GM21367 (cell line): ENCODE measurements at regions not wholly inside any gene's neighbourhood (a gene's known extent, or its start where the extent isn't known, plus 50 kb on each side); places are given as distances from the start of the nearest gene placed in this dataset.

Source experiments
- ATAC-seq: cut with Tn5 transposase; IDR thresholded peaks from one replicate; pipeline ENCODE4 v1.9.1; 2021; ENCODE audit not compliant: unreplicated experiment

GRCh38 chr15:98139337-98139736 lies 178.8 kb downstream of the ARRDC4 start:
- ATAC-seq, result no peak

- no peak for ATAC-seq
Measured at GRCh38 chr15:98142572-98142971, 182.1 kb downstream of the ARRDC4 start.

DNA sequence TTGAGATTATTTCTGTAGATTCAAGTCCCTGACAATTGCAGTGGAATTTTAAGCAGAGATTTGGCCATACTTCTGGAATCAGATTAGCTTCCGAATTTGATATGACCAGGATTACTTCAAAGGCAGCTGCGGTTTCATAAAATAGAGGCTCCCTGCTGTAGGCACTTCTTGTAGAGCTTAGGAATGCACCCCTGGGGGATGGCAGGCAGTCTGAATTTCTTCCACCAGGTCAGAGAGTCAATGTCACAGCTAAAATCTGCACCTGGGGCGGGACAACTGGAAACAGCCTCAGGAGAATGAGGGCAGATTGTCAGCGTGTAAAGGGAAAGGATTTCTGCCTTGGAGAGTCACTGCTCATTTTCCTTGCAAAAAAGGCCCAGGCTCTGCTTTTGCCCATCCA lies 182.6 kb downstream of the ARRDC4 start:
- no peak for ATAC-seq

- no peak for ATAC-seq
Measured at GRCh38 chr15:98144388-98144787, 183.9 kb downstream of the ARRDC4 start.

GRCh38 chr15:98146031-98146820 lies 185.7 kb downstream of the ARRDC4 start:
- no peak for ATAC-seq

DNA sequence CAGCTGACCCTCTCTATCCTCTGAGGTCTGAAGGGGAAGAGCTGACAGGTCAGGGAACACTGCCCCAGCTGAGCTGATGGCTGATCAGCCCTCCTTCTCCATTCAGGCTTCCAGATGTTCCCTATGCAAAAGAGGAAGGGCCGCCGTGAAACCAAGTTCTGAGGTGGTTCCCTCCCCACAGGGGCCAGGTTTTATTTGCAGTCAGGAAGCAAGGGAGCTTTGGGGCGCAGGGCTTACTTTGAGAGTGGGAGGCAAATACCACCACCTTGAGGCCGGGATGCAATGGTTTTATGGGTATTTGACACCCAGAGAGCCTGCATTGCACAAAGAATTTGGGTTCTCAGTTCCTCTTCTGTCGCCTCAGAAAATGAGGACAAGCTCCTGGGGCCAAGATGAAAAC lies 186.9 kb downstream of the ARRDC4 start:
- no peak for ATAC-seq

- no peak for ATAC-seq
Measured at GRCh38 chr15:98150084-98150483, 189.6 kb downstream of the ARRDC4 start.

DNA sequence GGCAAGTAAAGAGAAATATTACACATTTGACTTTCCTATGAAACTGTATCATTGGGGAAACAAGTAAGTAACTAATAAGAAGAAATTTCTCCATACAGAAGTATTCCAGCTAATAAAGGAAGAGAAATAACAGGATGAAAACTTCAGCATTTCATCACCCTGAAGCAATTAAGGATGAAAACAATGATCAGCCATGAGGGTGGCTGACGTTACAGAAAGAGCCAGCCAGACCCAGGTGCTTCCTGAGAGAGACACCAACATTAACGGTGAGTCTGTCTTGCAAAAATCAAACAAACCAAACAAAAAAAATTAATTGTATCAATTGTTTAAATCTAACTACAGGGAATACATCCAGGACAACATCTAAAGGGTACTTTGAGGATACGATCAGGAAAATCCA lies 190.0 kb downstream of the ARRDC4 start:
- no peak for ATAC-seq

GRCh38 chr15:98151096-98151495 lies 190.6 kb downstream of the ARRDC4 start:
- ATAC-seq, result no peak

DNA sequence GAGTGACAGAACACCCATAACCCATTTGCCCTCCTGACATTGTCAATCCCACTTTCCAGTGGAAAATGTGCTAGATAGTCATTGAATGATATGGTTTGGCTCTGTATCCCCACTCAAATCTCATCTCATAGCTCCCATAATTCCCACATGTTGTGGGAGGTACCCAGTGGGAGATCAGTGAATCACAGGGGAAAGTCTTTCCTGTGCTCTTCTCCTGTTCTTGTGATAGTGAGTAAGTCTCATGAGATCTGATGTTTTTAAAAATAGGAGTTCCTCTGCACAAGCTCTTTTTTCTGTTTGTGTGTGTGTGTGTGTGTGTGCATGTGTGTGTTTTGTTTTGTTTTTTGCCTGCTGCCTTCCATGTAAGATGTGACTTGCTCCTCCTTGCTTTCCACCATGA lies 191.7 kb downstream of the ARRDC4 start:
- no peak for ATAC-seq

DNA sequence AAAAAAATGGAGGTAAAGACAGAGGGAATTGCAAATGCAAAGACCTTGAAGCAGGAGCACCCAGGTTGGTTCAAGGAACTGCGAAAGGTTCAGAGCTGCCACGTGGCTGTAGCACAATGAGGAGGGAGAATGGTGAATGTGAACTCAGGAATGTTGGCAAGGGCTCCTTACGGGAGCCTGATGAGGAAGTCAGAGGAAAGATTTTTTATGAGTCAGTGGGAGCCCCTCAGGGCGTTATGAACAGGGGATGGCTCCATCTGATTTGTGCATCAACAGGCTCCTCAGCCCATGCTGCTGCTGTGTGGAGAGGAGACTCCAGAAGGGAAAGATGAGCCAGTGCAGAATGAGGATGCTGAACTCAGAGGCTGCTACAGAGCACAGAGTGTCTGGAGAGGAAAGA lies 194.4 kb downstream of the ARRDC4 start:
- no peak for ATAC-seq

GRCh38 chr15:98155356-98155755 lies 194.9 kb downstream of the ARRDC4 start:
- no peak for ATAC-seq

DNA sequence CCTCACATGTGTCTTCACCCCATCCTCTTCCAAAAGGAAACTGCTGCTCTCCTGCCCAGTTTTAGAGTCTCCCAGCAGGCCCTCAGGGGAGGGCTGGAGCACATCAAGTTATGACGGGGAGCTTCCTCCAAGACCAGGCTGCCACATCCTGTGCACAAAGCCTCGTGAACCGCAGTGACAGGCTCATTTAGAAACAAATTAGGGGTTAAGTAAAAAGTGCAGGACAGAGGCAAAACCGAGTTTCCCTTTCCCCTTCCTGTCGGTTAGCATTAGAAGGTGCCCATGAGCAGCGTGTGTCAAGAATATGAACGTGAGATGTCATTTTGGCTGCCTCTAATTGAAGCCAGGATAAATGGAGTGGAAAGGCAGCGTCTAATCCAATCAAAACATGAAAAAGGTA lies 199.7 kb downstream of the ARRDC4 start:
- peak; percentile 97 for ATAC-seq

GRCh38 chr15:98163319-98164045 lies 203.0 kb downstream of the ARRDC4 start:
- no peak for ATAC-seq

GRCh38 chr15:98164571-98164970 lies 204.1 kb downstream of the ARRDC4 start:
- no peak for ATAC-seq

DNA sequence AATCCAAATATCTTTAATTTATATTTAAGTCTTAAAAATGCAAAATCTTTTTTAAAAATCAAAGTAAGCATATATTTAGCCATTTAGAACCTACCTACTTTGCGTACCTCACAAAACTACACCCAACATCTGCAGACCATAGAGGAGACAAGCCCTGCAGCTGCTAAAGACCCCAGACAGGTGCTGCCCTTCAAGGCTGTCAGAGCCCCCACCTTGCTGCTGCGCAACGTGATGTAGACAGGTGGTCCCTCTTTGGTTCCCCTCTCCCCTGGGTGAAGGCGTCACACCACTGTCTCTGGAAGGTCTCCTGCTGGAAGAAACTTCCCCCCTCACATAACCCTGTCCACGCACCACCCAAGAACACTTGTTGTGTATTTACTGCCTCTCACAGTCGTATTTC lies 204.5 kb downstream of the ARRDC4 start:
- ATAC-seq, result no peak

- no peak for ATAC-seq
Measured at GRCh38 chr15:98167722-98168268, 207.3 kb downstream of the ARRDC4 start.

DNA sequence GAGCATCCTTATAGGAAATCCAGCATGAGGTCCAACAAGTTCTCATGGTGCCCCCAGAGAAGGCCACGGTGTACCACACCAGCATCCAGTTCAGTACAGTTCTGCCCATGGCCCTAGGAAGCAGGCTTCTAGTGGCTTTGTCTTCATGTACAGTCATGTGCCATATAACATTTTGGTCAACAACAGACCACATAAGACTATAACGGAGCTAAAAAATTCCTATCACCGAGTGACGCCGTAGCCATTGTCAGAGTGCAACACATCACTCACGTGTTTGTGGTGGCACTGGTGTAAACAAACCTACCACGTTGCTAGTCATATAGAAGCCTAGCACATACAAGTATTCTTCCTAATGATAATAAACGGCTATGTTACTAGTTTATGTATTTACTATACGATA lies 209.0 kb downstream of the ARRDC4 start:
- ATAC-seq, result no peak

DNA sequence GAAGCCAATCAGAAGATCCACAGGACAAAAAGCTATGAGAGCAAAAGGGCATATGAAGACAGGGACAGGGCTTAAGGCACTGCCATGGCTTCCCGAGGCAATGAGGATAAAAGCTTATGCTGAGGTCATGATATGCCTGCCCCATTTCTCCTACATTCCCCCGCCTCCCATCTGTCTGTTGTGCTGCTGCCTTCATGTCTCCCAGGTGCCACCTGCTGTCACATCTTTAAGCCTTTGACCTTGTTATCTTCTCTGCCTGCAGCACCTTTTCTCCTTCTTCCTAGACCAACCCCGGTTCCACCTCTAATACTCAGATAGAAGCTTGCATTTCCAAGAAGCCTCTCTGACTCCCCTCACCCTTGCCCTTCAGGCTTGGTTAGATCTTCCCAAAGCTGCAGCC lies 213.8 kb downstream of the ARRDC4 start:
- ATAC-seq, result no peak

- ATAC-seq, result no peak
Measured at GRCh38 chr15:98174841-98175240, 214.3 kb downstream of the ARRDC4 start.

DNA sequence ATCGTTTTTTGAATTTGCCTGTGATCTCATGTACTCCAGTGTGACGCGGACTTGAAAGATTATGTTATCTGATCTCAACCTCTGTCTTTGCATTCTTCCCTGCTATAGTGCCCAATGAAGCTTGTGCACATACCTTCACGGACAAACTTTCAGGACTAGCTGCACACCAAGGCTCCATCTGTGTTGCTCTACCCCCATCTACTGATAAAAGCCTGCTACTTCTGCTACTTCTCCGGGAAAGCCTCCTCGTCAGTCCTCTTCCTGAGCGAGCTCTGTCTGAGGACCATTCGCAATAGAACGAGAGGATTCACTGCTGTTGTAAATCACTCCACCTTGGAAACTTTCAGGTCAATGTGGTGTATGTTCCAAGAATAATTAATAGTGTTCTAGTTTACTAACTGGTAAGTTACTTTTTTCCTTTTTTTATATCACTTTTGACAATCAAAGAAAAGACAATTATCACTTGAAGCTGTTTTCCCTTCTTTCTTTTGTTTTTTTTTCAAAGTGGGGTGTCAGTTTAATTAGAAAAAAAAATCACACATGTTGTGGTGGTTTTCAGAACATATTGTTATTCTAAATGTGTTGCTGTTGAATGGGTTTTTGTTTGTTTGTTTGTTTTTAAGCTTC lies 217.6 kb downstream of the ARRDC4 start:
- ATAC-seq, result peak; percentile 88

- ATAC-seq, result no peak
Measured at GRCh38 chr15:98178861-98179260, 218.4 kb downstream of the ARRDC4 start.
